Dedifferentiated amniotic fluid mesenchymal stem cell (primary cell): ENCODE measurements at regions not wholly inside any gene's neighbourhood (a gene's known extent, or its start where the extent isn't known, plus 50 kb on each side); places are given as distances from the start of the nearest gene placed in this dataset.
"Not testable (repeated sequence)": the region's sequence is repeated elsewhere in the genome, so short reads cannot be mapped to it uniquely, and the experiment has no call there.

Experiments
- DNase-seq: peaks from one replicate; pipeline ENCODE4 v3.0.0-alpha.2; 2016; ENCODE audit errors: extremely low spot score

DNA sequence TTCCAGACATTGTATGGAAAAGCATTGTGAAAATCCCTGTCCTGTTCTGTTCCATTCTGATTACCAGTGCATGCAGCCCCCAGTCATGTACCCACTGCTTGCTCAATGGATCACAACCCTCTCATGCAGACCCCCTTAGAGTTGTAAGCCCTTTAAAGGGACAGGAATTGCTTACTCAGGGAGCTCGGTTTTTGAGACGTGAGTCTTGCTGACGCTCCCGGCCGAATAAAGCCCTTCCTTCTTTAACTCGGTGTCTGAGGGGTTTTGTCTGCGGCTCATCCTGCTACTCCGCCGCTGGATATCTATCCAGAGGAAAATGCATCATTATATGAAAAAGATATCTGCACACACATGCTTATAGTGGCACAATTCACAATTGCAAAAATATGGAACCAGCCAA is 1425.6 kb downstream of the STIM2 start:
- not testable (repeated sequence) for DNase-seq

DNA sequence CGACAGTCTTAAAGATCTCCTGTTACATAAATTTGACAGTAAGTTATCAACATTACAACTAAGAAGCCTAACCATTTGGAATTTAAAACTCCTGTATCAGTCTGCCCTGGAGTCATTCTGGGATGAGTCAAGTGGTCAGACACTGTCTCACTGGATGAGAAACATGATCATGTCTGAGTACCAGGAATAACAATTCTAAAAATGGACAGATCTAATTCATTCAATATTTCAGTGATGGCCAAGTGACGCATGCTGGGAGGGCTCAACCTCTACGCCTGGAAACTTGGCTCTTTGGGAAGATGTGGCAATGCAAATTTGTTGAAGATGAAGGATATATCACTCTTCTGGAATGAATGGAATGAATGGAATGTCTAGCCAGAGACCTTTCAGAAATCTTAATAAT is 1427.2 kb downstream of the STIM2 start:
- DNase-seq: peak; percentile 94

DNA sequence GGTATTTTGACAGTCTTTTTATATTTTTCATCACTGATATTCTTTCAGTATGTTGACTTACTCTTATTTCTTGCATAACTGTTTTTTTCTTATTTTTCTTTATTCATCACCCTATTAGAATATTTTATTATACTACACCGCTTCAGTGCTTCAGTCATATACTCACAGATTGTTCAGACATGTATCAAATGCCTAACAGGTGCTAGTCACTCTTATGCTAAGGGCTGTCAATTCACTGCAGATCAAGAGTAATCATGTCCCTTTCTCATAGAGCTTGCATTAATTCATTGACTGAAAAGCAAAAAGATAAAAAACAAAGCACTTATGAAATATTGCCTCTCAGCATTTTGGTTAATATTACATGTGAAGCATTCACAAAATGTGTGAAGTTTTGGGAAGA is 1435.6 kb downstream of the STIM2 start:
- no peak for DNase-seq

DNA sequence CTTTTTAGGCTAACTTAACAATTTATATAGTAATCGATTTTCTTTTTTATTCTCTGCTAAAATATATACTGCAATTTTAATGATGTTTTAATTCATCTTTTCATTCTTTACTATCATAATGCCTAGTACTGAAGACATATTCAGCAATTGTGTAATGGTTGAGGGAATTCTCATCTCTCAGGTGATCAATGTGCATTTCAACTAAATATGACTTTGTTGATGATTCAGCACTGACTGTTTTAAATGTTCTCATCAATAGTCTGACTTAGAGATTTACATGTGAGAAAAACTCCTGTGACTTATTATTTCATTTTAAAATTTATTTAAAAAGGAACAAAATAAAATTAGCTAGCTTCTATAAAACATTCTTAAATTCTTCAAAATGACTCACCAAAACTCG is 1450.3 kb downstream of the STIM2 start:
- no peak for DNase-seq

DNA sequence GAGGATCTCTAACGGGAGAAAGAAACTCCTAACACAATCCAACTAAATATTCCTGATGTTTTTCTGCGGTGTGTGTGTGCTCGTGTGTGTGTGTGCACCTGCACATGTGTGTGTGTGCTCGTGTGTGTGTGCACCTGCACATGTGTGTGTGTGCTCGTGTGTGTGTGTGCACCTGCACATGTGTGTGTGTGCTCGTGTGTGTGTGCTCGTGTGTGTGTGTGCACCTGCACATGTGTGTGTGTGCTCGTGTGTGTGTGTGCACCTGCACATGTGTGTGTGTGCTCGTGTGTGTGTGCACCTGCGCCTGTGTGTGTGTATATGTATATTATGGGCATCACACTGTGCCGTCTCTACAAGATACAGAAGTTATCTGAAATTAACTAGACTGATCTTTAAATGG is 1451.9 kb downstream of the STIM2 start:
- not testable (repeated sequence) for DNase-seq

DNA sequence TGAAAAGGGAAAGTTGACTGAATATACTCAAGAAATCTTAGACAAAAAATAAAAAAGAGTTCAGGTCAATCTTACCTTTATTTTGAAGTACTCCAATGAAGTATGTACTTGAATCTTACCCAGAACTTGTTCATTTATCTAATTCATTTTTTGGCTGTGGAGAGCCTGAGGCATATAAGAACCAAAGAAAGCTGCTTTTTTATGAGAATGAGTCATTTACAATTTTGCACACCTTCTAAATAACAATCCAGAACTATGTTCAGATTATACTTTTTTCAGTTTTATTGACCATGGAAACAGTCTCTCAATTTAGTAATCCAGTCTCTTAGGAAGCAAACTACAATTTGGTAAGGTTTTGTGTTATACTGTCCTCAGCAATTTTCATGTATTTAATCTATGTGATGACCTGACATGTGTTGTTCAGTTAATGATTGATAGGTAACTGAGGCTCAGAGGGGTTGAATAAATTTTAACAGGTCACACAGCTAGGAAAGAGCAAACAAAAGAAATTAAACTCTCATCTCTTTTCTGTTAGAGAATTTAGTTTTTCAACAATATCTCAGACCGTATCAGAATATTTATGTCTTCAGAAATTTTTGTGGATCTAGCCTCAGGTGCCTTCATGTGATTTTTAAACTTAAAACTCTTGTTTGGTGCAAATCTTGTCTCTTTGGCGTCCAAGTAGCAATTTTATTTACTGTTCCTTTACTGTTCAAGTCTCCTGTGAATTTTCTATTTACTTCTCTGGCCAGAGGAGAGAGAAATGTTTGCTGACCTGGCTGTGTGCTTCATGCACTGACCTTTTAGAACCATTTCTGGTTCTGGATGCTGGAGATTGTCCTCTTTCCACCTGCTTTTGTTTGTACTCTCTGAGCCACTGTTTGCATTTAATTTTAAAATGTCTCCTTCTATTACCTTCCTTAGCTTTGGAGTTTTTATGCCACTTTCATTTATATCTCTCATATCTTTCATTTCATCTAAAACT is 1453.4 kb downstream of the STIM2 start:
- no peak for DNase-seq

DNA sequence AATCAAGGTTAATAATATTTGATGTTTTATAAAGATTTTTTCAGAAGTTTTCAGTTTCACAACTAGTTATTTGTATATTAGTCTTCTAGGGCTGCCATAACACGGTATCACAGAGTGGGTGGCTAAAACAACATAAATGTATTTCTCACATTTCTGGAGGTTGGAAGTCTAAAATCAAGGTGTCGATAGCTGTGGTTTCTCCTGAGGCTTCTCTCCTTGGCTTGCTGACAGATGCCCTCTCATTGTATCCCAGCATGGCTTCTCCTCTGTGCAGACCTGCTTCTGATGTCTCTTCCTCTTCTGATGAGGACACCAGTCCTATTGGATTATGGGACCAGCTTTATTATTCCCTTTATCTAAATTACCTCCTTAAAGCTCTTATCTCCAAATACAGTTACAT is 1456.6 kb downstream of the STIM2 start:
- no peak for DNase-seq

DNA sequence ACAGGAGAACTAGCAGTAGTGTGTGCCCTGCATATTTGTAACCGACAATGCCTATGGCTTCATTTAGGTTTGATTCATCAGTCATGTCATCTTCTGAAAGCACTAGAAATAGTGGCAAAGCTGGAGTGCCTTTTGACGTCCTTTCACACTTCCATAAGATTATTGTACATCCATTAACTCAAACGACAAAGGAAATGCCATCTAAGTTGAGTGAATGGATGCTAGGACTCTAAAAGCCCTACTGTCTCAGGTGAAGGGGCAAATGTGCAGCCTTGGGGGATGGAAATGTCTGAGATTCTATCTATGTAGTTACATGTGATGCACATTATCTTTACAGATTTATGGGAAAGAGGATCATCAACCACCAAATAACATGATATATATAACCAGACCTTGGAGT is 1473.6 kb downstream of the STIM2 start:
- no peak for DNase-seq

DNA sequence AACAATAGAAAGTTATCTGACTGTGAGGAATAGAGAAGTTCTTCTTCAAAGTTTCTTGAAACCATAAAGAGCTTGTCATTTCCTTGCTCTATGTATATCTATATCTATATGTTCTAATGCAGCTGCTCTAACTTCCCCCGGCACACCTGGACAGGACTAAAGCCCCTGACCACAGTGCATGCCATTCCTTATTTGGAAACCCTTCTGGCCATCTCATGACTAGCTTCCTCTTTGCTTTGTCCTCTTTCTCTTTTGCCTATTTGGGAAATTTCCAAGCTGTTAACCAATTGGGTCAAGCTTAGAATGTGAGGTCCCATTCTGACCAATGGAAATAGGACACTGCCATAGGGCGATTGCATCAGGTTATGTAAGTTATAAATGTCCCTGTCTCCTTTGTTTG is 1481.1 kb downstream of the STIM2 start:
- DNase-seq: no peak

DNA sequence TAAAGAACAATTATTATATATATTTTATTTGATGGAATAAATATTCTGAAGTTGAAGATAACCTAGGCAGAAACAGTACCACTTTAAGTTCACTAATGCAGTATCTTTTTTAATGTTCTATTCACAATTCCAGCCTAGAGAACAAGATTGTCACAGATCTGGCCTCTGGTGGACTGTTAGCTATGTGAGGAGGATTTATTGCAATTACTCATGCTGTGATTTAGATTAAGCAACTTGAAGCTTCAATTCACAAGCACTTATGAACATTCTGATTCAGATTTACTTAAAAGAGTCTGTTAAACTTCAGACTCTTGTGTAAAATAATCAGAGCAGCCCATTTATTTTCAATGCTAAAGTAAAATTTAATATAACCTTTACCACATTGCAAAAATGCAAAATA is 1489.8 kb downstream of the STIM2 start:
- no peak for DNase-seq

DNA sequence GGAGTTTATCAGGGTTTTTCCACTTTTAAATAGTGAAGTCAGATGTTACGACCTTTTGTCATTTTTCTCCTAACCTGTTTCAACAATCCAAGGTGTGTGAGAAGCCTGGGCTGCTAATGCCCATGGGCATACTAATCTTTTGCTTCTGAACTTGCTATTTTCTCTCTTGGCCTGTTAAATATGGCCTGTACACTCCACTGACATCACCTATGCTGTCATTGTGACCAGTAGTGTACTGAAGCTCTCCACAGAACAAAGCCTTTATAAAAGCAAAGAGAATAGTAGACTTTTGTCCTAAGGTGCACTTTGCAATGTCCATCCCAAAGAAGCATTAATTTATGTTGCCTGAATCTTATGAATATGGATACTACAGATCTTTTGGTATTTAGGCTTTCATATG is 1490.5 kb downstream of the STIM2 start:
- no peak for DNase-seq

DNA sequence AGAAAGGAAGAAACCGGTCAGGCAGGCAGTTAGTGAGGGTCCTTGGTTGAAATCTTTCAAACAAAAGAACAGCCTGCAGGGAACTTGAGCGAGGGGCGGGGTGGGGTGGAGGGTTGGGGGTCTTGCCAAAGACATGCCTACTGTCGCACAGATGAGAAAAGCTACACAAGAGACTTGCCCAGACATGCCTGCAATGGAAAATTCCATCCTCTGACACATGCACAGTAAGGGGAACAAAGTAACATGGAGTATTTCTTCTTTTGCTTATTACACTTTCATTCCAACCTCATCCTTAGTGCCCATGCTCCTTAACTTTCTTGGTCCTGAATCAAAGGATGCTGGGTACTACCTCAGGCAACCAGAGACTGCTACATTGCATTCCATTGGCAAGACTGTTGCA is 1491.2 kb downstream of the STIM2 start:
- no peak for DNase-seq

DNA sequence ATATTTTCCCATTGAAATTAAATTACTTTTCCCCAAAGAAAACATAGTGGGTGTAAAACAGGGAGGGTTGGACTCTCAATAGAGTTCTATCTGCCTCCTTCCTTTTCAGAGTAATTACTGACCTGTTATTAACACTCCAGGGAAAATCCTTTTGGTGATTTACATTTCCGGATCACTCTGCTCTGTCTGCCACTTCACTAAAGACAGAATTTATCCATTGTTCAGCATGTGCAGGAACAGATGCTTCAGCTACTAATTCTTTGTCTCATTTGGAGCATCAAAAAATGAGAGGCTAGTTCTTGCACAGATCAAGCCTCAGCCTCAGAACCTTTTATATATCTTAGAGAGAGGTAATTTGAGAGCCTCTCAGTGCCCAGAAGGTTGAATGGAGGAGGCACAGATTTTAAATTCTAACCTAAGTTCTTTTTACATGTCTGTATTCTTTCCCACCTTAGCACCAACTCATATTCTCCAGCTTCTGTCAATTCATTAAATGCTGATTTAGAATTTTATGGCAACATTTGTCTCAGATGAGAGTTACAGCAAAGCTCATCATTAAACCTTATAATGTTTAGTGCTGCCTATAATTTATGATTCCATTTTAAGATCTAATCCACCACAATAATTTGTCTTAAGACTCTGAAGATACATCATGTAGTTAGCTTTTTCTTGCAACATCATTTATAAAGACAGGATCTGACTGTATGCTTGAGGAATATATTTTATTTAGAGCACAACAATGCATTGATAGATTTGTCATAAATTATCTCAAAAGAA is 1494.4 kb downstream of the STIM2 start:
- no peak for DNase-seq

DNA sequence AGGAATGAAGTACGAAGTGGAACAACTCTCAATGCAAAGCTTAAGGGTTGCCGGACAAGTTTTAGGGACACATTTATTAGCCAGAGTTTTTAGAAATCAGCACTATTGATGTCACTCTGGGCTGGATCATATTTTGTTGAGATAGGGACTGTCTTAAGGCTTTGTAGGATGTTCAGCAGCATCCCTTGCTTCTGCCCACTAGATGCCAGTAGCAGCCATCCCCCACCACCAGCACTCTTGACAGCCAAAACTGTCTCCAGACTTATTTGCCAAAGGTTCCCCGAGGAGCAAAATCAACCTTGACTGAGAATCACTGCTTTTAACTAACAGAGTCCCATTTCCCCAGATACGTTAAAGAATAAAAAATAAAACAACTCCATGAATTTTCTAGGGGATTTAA is 1497.3 kb downstream of the STIM2 start:
- no peak for DNase-seq

DNA sequence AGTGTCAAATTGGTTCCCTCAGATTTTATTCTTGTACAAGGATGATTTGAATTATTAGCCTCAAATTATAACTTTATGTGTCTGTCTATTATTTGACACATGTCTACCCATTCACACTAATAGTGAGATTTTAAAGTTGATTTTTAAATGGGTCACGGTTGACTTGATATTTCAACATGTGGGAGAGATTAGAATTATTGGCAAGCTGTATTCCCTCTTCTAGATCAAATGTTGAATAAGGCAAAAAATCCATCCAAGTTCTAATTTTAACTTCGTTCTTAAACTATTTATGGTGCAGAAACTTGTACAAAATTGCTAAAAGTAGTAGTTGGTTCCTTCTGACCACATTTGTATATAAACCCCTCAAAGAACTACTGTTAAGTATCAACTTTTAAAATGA is 1498.0 kb downstream of the STIM2 start:
- no peak for DNase-seq

DNA sequence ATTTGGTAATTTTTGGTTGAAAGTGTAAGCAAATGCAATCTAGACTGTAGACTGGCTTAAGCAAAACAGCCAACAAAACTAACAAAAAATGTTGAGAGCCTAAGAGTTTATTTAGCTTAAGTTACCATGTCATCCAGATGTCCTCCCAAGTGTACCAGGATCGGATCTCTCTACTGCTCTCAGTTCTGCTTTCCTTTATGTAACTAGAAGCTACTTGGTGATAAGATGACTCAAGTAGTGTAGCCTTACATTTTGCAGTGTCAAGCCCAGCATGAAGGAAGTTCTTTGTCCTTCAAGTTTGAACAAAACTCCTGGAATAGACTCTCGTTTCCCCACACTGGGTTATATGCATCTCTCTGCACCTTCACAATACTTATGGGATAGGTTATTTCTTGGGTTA is 1500.0 kb downstream of the STIM2 start:
- no peak for DNase-seq

DNA sequence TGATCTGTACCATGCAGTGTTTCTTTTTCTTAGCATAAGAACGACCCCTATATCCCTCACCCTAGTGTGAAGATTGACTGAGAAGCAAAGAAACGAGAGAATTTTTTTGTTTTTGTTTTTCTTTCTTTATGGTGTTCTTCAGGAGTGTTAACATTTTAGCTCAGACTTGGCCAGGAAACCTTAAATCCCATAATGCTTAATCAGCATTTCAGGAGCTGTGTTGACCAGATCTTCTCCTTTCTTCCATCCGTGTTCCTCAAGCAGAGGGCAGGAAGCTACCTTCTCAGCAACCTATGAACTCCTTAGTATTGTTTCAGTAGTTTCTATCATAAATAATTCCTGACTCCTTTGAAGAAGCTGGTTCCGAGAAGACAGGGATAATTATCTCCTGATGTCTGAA is 1501.5 kb downstream of the STIM2 start:
- DNase-seq: no peak

DNA sequence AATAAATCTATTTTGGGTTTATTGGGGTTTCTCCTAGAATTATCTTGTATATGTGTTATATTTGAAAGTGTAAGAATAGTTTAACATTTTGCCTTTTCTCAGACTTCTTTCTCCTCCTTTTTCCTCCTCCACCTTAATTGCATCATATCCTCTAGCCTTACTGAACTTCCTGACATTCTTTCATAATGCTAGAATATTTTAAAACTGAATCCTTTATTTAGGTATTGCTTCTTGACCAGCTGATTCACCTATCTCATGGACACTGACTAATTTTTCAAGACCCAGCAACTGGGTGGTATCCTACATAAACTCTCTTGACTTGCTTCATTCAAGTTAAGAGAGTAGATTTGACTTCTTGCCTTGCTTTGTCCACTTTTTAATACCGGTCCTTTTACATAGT is 1508.9 kb downstream of the STIM2 start:
- no peak for DNase-seq

DNA sequence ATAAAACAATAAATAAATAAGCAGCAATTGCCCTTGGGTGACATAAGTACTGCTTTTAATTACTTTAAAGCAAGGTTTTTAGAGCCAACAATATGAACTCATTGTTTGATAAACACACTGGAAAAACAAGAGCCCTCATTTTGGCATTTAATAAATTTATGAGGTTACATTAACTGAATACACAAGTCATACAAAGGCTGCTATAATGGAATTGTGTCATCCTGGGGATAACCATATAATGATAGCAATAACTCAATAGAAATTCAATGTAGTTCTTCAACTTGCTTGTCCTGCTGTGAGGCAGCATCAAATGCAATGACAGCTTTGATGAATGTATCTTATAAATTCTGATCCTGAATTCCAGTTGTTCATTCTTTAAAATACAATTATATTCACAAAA is 1512.5 kb downstream of the STIM2 start:
- DNase-seq: no peak

DNA sequence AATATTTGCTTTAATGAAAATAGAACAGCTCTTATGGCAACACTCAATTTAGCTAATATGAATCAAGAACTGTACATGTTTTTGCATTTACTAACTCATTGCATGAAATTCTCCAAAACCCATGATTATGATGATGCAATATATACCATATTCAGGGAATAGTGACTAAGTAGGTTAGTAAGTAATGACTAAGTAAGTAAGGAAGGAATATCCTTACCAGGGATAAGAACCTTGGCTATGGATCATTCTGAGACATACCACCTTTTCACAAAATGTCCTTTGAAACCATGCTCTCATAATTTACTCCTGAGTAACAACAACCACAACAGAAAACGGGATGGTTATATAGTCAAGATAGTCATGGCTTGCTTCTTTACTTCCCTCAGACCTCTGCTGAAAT is 1513.0 kb downstream of the STIM2 start:
- no peak for DNase-seq

DNA sequence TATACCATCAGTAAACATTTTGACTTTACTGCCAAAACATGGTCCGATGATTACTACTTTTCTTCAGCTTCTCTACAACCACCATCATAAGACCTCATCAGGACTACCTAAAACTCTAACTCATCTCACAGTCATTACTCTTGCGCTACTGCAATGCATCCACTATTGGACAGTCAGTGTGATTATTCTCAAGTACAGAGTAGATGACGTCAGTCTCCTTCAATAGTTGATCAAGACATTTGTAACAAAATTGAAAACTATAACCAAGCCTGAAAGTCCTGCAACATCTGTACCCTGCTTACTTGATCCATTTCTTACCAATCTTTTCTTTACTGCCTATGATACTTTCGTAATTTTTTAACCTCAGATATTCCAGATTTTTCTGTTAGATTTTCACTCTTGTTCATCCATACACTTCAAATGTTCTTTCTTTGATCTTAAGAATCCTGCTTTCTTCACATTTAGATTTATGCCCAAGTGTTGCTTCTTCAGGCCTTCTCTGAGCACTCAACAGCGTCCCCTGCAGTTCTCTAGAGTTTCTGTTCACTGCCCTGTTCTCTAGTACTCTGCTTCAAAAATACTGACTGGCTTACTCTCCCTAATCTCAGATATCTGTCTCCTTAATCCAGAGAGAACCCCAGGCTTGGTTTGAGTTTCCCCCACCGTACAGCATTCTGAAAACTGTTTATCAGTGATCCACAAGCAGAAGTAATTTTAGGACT is 1517.6 kb downstream of the STIM2 start:
- no peak for DNase-seq

DNA sequence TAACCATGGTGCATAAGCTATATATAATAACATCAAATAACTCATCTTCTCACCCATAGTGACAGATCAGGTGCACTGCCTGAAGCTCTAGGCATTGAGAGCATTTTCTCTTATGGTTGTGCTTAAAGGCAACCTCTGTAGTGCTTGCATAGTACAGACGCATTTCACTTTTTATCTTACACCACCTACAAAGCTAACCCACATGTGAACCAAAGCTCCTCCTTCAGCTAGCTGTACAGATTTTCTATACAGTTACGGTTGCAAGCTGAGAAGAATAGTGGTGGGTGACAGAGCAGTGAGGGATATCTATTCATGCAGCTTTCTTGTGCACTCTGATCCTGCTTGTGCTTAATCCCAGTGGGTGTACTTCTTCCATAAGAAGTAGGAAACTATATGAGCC is 1525.2 kb downstream of the STIM2 start:
- no peak for DNase-seq
